ENCODE measurements at regions not wholly inside any gene's neighbourhood (a gene's known extent, or its start where the extent isn't known, plus 50 kb on each side); places are given as distances from the start of the nearest gene placed in this dataset.
"Not testable (repeated sequence)": the region's sequence is repeated elsewhere in the genome, so short reads cannot be mapped to it uniquely, and the experiment has no call there.

- not testable (repeated sequence) for TF ChIP-seq CTCF (conservative IDR thresholded peaks at IDR 0.05 in 1 of 2, IDR thresholded peaks at IDR 0.05 in 1 of 2; ENCODE audit: low read depth in 1 of 2, low read length in 2 of 2); EZH2 (IDR thresholded peaks at IDR 0.05; ENCODE audit: low read length, missing control alignments)
Observed at GRCh38 chr10:32208005-32208404, 139.0 kb downstream of the EPC1 start.
